Loucy (cell line): ENCODE measurements at regions not wholly inside any gene's neighbourhood (a gene's known extent, or its start where the extent isn't known, plus 50 kb on each side); places are given as distances from the start of the nearest gene placed in this dataset.

Experiments
- H2AFZ ChIP-seq: fragments of 200-600 bp; sonication (generic); 2 replicates; pipeline ENCODE4 v1.6.0; 2016; ENCODE audit warnings: antibody characterized with exemption, mild to moderate bottlenecking, low read length, moderate library complexity
- H3F3A ChIP-seq: fragments of 200-600 bp; 2 replicates; pipeline ENCODE4 v1.6.0; 2016; ENCODE audit warnings: antibody characterized with exemption, low read depth, mild to moderate bottlenecking
- H3K27me3 ChIP-seq: fragments of 200-600 bp; sonication (generic); 2 replicates; pipeline ENCODE4 v1.6.1; 2014; ENCODE audit warnings: low read length, mild to moderate bottlenecking; ENCODE audit not compliant: insufficient read depth, poor library complexity, severe bottlenecking
- H3K36me3 ChIP-seq: fragments of 200-600 bp; sonication (generic); 2 replicates; pipeline ENCODE4 v1.6.1; 2016; ENCODE audit warnings: low read length; ENCODE audit not compliant: insufficient read depth
- H3K4me1 ChIP-seq: fragments of 200-600 bp; sonication (generic); 2 replicates; pipeline ENCODE4 v1.5.1; 2014; ENCODE audit warnings: low read length, mild to moderate bottlenecking; ENCODE audit not compliant: insufficient read depth, poor library complexity, severe bottlenecking
- H3K4me2 ChIP-seq: fragments of 200-600 bp; sonication (generic); 2 replicates; pipeline ENCODE4 v1.6.0; 2014; ENCODE audit warnings: antibody characterized with exemption, low read length, low read depth, mild to moderate bottlenecking; ENCODE audit not compliant: poor library complexity, severe bottlenecking
- H3K4me3 ChIP-seq: fragments of 200-600 bp; sonication (generic); 2 replicates; pipeline ENCODE4 v1.5.1; 2014; ENCODE audit warnings: low read length, mild to moderate bottlenecking, mixed read lengths; ENCODE audit not compliant: poor library complexity, severe bottlenecking
- H3K79me2 ChIP-seq: fragments of 200-600 bp; sonication (generic); 2 replicates; pipeline ENCODE4 v1.6.1; 2014; ENCODE audit warnings: low read length; ENCODE audit not compliant: insufficient read depth
- H3K9ac ChIP-seq: fragments of 200-600 bp; sonication (generic); 2 replicates; pipeline ENCODE4 v1.6.0; 2014; ENCODE audit warnings: mild to moderate bottlenecking, low read depth, low read length, moderate library complexity; ENCODE audit not compliant: poor library complexity, severe bottlenecking
- H3K9me2 ChIP-seq: fragments of 200-600 bp; sonication (generic); replicated peaks from 2 replicates; pipeline ENCODE4 v1.6.1; 2016; ENCODE audit warnings: low read depth, low read length, mixed read lengths
- H3K9me3 ChIP-seq: fragments of 200-600 bp; sonication (generic); 2 replicates; pipeline ENCODE4 v1.6.1; 2014; ENCODE audit warnings: mild to moderate bottlenecking, antibody characterized with exemption, low read length, low read depth; ENCODE audit not compliant: insufficient read depth
- H4K20me1 ChIP-seq: fragments of 200-600 bp; sonication (generic); 2 replicates; pipeline ENCODE4 v1.6.0; 2014; ENCODE audit warnings: antibody characterized with exemption, low read length, mild to moderate bottlenecking; ENCODE audit not compliant: insufficient read depth, poor library complexity, severe bottlenecking
- EZH2phosphoT487 ChIP-seq: fragments of 200-600 bp; IDR thresholded peaks from 2 replicates; pipeline ENCODE4 v1.6.1; 2018; ENCODE audit warnings: antibody characterized with exemption, mild to moderate bottlenecking, moderate library complexity, borderline replicate concordance
- TF ChIP-seq, protein P1 (sequence below): fragments of 200-600 bp; sonication (generic); conservative IDR thresholded peaks from 2 replicates; pipeline ENCODE4 v1.5.1; 2014; ENCODE audit warnings: mild to moderate bottlenecking, antibody characterized with exemption, low read length

DNA sequence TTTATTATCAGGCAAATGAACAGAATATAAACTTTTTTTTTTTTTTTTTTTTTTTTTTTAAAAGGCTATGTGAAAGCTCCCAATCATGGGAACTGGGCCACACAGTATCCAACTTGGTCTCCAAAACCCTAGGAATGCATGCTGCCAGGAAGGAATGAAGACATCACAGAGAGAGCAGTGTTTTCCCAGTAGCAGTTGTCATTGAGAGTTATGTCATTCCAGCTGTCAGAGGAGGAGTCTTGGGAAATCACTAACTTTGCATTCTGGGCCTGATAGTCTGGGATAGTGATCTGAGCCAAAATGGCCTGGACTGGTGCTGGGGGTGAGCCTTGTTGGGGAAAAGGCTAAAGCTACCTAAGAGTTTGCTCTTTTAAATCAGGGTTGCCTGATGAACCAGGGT is 231.3 kb upstream of the MAP3K7 start:
- no peak overlapping the region for H2AFZ ChIP-seq
- no peaks in the 10 kb centered on the region for H4K20me1 ChIP-seq
- TF ChIP-seq, protein P1, sequence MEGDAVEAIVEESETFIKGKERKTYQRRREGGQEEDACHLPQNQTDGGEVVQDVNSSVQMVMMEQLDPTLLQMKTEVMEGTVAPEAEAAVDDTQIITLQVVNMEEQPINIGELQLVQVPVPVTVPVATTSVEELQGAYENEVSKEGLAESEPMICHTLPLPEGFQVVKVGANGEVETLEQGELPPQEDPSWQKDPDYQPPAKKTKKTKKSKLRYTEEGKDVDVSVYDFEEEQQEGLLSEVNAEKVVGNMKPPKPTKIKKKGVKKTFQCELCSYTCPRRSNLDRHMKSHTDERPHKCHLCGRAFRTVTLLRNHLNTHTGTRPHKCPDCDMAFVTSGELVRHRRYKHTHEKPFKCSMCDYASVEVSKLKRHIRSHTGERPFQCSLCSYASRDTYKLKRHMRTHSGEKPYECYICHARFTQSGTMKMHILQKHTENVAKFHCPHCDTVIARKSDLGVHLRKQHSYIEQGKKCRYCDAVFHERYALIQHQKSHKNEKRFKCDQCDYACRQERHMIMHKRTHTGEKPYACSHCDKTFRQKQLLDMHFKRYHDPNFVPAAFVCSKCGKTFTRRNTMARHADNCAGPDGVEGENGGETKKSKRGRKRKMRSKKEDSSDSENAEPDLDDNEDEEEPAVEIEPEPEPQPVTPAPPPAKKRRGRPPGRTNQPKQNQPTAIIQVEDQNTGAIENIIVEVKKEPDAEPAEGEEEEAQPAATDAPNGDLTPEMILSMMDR, result no peak
- no peak for TF ChIP-seq EZH2phosphoT487
- no peak overlapping the region for H3K4me3 ChIP-seq
- H3K79me2 ChIP-seq, result no peaks in the 10 kb centered on the region
- no peak overlapping the region for H3K4me2 ChIP-seq
- H3K36me3 ChIP-seq, result no peaks in the 10 kb centered on the region
- H3K9ac ChIP-seq, result no peak overlapping the region
- no peaks in the 10 kb centered on the region for H3F3A ChIP-seq
- no peaks in the 10 kb centered on the region; the same call in 1 of the 2 replicates for H3K9me2 ChIP-seq
- H3K27me3 ChIP-seq, result no peaks in the 10 kb centered on the region
- no peaks in the 10 kb centered on the region for H3K4me1 ChIP-seq
- no peaks in the 10 kb centered on the region for H3K9me3 ChIP-seq

DNA sequence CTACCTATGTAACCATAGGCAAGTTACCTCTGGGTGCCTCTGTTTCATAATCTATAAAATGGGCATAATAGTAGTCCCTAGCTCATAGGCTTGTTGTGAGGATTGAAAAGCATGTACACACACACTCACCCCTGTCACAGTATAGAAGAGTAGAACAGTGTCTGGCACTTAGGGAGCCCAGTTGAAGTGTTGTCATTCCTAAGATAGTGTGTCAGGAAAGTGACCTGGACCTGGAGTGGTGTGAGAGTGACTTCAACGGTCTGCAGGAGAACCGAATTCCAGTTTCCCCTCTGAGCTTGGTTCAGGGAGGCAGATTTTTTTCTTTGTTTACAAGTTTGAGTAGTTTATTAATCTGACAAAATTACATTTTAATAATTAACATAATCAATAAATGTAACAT is 229.9 kb upstream of the MAP3K7 start:
- no peaks in the 10 kb centered on the region for H3K4me1 ChIP-seq
- H3K4me2 ChIP-seq, result no peak overlapping the region
- no peak overlapping the region for H2AFZ ChIP-seq
- H4K20me1 ChIP-seq, result no peaks in the 10 kb centered on the region
- no peak overlapping the region for H3K9ac ChIP-seq
- no peaks in the 10 kb centered on the region for H3K27me3 ChIP-seq
- no peaks in the 10 kb centered on the region for H3K36me3 ChIP-seq
- H3F3A ChIP-seq, result no peaks in the 10 kb centered on the region
- H3K79me2 ChIP-seq, result no peaks in the 10 kb centered on the region
- H3K4me3 ChIP-seq, result no peak overlapping the region
- TF ChIP-seq, protein P1, result no peak
- TF ChIP-seq EZH2phosphoT487, result no peak
- no peaks in the 10 kb centered on the region for H3K9me3 ChIP-seq
- no peaks in the 10 kb centered on the region; the same call in 1 of the 2 replicates for H3K9me2 ChIP-seq

DNA sequence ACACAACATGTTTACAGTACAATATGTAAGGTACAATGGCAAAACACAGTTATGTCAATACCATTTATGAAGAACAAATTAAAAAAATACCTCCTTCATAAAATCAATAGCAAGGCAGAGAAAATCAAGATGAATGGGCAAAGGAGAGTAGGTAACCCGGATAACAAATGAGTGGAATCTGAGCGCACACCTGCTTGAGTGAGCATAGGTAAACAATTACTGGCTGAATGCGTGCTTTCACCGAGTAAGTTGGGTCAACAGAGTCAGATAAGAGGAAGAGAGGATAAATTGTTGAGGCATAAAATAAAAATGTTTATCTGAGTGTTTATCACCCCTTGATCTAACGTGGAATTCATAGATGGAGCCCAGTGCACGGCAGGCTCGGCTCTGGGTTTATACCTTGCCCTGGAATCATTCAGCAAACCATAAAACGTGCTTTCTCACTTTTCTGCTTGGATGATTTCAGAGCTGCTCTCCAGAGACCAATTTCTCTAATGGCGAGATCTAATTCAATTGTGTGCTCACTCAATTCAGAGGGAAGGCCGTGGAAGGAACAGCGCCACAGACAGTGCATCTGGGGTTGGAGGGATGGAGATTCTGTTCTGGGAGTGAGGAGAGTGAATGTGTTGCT is 224.8 kb upstream of the MAP3K7 start:
- TF ChIP-seq, protein P1, result no peak
- no peak for TF ChIP-seq EZH2phosphoT487
- Histone ChIP-seq H3K79me2 (no peaks in the 10 kb centered on the region), H3K4me3 (no peak overlapping the region), H3K27me3 (no peaks in the 10 kb centered on the region), H3F3A (no peaks in the 10 kb centered on the region), H3K4me2 (no peak overlapping the region), H3K9me2 (no peaks in the 10 kb centered on the region), H3K36me3 (no peaks in the 10 kb centered on the region), H3K9ac (no peak overlapping the region), H4K20me1 (no peaks in the 10 kb centered on the region), H3K4me1 (no peaks in the 10 kb centered on the region), H2AFZ (no peak overlapping the region), H3K9me3 (no peaks in the 10 kb centered on the region)
